GM21723 (cell line): ENCODE measurements at regions not wholly inside any gene's neighbourhood (a gene's known extent, or its start where the extent isn't known, plus 50 kb on each side); places are given as distances from the start of the nearest gene placed in this dataset.
"Not testable (repeated sequence)": the region's sequence is repeated elsewhere in the genome, so short reads cannot be mapped to it uniquely, and the experiment has no call there.

Experiments
- ATAC-seq: cut with Tn5 transposase; IDR thresholded peaks from one replicate; pipeline ENCODE4 v1.9.1; 2021; ENCODE audit warnings: mild to moderate bottlenecking, moderate library complexity; ENCODE audit not compliant: unreplicated experiment

GRCh38 chr5:2536632-2537377 lies 214.7 kb downstream of the IRX2 start:
- no peak for ATAC-seq

- no peak for ATAC-seq
Observed at GRCh38 chr5:2534970-2535369, 216.5 kb downstream of the IRX2 start.

DNA sequence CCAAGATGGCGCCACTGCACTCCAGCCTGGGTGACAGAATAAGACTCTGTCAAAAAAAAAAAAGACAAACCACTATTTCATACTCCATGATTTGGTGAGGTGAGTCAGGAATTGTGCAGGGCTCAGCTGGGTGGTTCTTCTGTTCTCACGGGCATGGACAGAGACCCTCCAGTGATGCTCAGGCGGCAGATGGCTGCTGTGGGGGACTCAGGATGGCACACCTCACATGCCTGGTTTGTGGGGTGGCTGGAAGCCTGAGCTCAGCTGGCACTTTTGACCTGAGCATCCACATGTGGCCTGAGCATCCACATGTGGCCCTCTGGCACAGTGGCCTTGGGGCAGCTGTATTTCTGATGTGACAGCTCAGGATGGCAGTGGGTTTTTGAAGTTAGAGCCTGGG lies 217.2 kb downstream of the IRX2 start:
- no peak for ATAC-seq

DNA sequence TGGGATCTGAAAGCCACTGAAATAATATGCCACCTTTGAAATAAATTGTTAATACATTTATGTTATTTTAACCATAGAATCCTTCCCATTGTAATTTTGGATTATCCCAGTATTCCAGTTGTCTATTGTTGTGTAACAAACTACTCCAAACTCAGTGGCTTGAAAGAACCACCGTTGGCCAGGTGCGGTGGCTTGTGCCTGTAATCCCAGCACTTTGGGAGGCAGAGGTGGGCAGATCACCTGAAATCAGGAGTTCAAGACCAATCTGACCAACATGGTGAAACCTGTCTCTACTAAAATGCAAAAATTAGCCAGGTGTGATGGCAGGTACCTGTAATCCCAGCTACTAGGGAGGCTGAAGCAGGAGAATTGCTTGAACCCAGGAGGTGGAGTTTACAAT lies 217.6 kb downstream of the IRX2 start:
- ATAC-seq, result not testable (repeated sequence)

- ATAC-seq, result no peak
Observed at GRCh38 chr5:2532809-2533208, 218.7 kb downstream of the IRX2 start.

DNA sequence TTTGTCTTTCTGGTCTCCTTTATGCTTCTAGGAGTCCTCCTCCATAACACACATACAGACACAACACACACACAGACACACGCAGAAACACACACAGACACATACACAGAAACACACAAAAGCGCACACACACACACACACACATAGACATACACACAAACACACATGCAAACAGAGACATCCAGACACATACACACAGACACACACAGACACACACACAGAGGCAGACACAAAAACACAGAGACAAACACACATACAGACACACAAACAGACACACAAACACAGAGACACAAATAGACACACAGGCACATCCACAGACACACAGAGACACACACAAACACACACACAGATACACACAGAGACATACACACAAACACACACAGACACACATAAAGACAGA lies 220.2 kb downstream of the IRX2 start:
- ATAC-seq, result no peak

DNA sequence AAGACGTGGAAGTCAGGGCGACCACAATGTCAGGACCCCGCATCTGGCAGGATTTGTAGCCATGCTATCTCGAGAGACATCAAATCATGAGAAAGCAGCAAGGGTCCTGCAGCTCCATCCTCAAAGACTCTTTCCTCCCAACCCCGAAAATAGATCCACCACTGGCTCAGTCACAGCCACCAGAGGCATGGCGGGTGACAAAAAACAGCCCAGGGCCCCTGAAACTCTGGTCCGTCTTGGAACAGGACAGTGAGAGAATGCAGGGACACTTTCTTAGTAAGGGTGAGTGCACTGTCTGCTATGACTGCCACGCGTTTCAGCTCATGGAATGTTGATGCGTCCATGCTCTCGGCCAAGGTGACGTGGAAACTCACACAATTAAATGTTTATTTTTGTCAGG lies 220.9 kb downstream of the IRX2 start:
- ATAC-seq, result no peak

DNA sequence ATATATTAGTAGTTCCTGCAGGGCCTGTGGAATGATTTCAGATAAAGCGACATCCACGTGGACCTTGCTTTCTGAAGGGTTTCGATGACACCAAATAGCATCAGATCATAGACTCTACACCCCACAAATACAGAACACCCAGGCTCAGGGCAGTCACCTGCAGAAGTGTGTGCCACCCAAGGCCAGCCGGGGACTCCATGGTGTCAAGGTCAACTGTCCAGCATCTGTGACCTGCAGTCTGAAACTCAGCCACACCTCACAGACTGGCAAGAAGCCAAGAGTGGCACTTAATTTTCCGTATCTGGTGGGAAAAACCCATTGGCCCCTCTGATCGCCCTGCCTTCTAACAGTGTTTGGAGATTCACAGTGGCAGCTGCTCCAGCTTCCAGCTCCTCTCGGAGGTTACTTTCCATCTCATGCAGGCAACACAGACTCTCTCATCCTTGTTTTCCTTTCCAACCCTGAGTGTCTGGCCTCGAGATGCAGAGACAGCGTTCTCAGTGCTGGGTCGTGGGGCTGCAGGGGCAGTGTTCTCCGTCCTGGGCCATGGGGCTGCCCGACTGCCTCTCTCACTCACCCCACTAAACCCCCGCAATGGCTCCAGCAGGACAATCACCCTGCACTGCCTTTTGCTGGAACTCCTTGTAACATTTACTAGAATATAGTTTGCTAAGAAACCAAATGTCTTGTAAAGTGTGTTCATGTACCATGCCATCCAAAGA lies 221.9 kb downstream of the IRX2 start:
- ATAC-seq, result no peak

GRCh38 chr5:2525351-2525750 lies 226.1 kb downstream of the IRX2 start:
- ATAC-seq, result no peak

GRCh38 chr5:2524620-2525019 lies 226.9 kb downstream of the IRX2 start:
- ATAC-seq, result no peak

- ATAC-seq, result no peak
Observed at GRCh38 chr5:2523180-2523579, 228.3 kb downstream of the IRX2 start.

GRCh38 chr5:2522372-2522771 lies 229.1 kb downstream of the IRX2 start:
- no peak for ATAC-seq

GRCh38 chr5:2519153-2519552 lies 232.3 kb downstream of the IRX2 start:
- no peak for ATAC-seq

- ATAC-seq, result no peak
Observed at GRCh38 chr5:2517451-2517850, 234.0 kb downstream of the IRX2 start.

- no peak for ATAC-seq
Observed at GRCh38 chr5:2515180-2515764, 236.2 kb downstream of the IRX2 start.

GRCh38 chr5:2514484-2514883 lies 237.0 kb downstream of the IRX2 start:
- ATAC-seq, result no peak

DNA sequence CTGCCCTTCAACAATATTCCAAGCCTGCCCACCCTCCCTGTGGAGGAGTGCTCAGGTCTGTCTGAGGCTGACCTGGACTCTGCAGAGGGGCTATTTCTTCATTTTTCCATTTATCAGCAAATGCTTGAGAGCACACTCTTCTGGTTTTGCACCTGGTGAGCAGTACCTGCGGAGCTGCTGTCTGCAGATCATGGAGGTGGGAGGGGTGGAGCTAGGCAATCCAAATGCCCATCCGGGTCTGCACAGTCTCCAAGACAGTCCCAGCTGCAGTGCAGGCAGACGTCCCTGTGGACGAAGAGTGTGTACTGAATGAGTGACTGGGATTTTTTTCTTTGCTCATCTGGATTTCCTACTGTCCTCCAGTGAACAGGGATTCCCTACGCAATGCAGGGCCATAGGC lies 239.8 kb downstream of the IRX2 start:
- ATAC-seq, result no peak

DNA sequence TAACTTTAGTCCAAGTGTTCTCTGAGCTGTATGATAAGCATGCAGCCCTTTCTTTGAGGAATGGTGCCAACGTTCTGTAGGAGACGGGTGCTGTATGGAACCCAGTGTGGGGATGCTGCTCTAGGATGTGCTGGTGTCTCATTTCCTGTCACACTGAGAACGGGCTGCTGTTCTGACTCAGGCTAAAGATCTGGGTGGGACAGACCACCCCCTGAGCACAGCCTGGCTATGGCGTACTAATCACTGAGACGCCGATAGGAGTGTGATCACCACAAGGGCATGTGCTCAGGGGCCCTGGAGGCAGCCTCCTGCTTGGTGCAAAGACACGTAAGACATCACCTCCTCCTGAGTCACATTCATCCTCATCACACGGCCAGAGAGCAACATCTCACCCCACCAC lies 240.4 kb downstream of the IRX2 start:
- no peak for ATAC-seq

- no peak for ATAC-seq
Observed at GRCh38 chr5:2509527-2509926, 241.9 kb downstream of the IRX2 start.

- ATAC-seq, result no peak
Observed at GRCh38 chr5:2508514-2508913, 243.0 kb downstream of the IRX2 start.

GRCh38 chr5:2507611-2508010 lies 243.9 kb downstream of the IRX2 start:
- no peak for ATAC-seq

DNA sequence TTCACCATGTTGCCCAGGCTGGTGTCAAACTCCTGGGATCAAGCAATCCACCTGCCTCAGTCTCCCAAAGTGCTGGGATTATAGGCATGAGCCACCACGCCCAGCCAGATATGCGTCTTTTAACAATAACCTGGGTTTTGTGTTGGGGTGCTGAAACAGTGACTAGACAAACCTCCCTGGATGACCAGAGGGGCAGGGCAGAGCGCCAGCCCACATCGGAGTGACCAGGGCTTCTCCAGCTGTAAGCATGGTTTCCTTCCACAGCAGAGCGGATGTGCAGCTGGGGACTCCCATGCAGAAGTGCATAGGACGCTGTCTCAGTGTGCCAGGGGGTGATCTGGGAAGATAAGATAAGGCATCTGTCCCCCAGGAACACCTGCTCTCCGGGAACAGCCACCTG lies 244.9 kb downstream of the IRX2 start:
- no peak for ATAC-seq
